SK-N-MC (cell line): ENCODE measurements at regions not wholly inside any gene's neighbourhood (a gene's known extent, or its start where the extent isn't known, plus 50 kb on each side); places are given as distances from the start of the nearest gene placed in this dataset.
"Not testable (repeated sequence)": the region's sequence is repeated elsewhere in the genome, so short reads cannot be mapped to it uniquely, and the experiment has no call there.

Source experiments
- DNase-seq: peaks from one replicate; pipeline ENCODE4 v3.0.0-alpha.2; 2011; ENCODE audit warnings: low read depth, low spot score
- H3K27ac ChIP-seq: fragments of 200-600 bp; sonication (generic); 2 replicates; pipeline ENCODE4 v1.5.1; 2016; ENCODE audit warnings: mixed run types
- H3K36me3 ChIP-seq: fragments of 200-600 bp; sonication (generic); 2 replicates; pipeline ENCODE4 v1.6.1; 2017; ENCODE audit warnings: antibody characterized with exemption, low read length, mixed read lengths; ENCODE audit not compliant: insufficient read depth
- H3K4me3 ChIP-seq: fragments of 200-600 bp; sonication (generic); 2 replicates; pipeline ENCODE4 v1.5.1; 2016
- H3K9ac ChIP-seq: fragments of 200-600 bp; sonication (generic); 2 replicates; pipeline ENCODE4 v1.8.0; 2017; ENCODE audit warnings: mixed run types, mixed read lengths; ENCODE audit not compliant: insufficient read length
- H3K9me3 ChIP-seq: fragments of 200-600 bp; sonication (generic); 2 replicates; pipeline ENCODE4 v1.6.1; 2017; ENCODE audit warnings: low read depth, mild to moderate bottlenecking, antibody characterized with exemption, low read length, moderate library complexity, mixed read lengths
- EZH2 ChIP-seq: fragments of 200-600 bp; sonication (generic); IDR thresholded peaks from one replicate; pipeline ENCODE4 v1.6.1; 2017; ENCODE audit warnings: antibody characterized with exemption
- FOXP2 ChIP-seq: optimal IDR thresholded peaks from 2 replicates; pipeline ENCODE3; 2011; ENCODE audit warnings: mild to moderate bottlenecking, moderate library complexity; ENCODE audit not compliant: insufficient read depth; ENCODE audit errors: extremely low read length, control extremely low read depth
- POLR2AphosphoS5 ChIP-seq: IDR thresholded peaks from 2 replicates; pipeline ENCODE4 v1.6.1; 2012; ENCODE audit warnings: mild to moderate bottlenecking, low read depth, low read length, borderline replicate concordance

GRCh38 chr2:53509831-53510388 is 257.7 kb upstream of the CHAC2 start:
- Histone ChIP-seq H3K27ac (no peak overlapping the region), H3K4me3 (no peak overlapping the region), H3K9ac (no peak overlapping the region), H3K9me3 (no peaks in the 10 kb centered on the region), H3K36me3 (no peaks in the 10 kb centered on the region)
- DNase-seq, result no peak
- no peak for TF ChIP-seq EZH2
- TF ChIP-seq FOXP2, result no peak
- TF ChIP-seq POLR2AphosphoS5, result no peak

GRCh38 chr2:53508667-53509066 is 258.9 kb upstream of the CHAC2 start:
- no peak for DNase-seq
- no peak overlapping the region for H3K27ac ChIP-seq
- no peaks in the 10 kb centered on the region for H3K36me3 ChIP-seq
- H3K4me3 ChIP-seq, result no peak overlapping the region
- H3K9me3 ChIP-seq, result no peaks in the 10 kb centered on the region
- no peak for TF ChIP-seq POLR2AphosphoS5
- no peak for TF ChIP-seq FOXP2
- no peak for TF ChIP-seq EZH2
- no peak overlapping the region for H3K9ac ChIP-seq

GRCh38 chr2:53507070-53507469 is 260.5 kb upstream of the CHAC2 start:
- not testable (repeated sequence) for DNase-seq

GRCh38 chr2:53505826-53506225 is 261.8 kb upstream of the CHAC2 start:
- Histone ChIP-seq H3K36me3 (no peaks in the 10 kb centered on the region), H3K9ac (no peak overlapping the region), H3K27ac (no peak overlapping the region), H3K9me3 (no peaks in the 10 kb centered on the region), H3K4me3 (no peak overlapping the region)
- no peak for DNase-seq
- no peak for TF ChIP-seq FOXP2
- no peak for TF ChIP-seq EZH2
- no peak for TF ChIP-seq POLR2AphosphoS5

More at GRCh38 chr2:53507070-53507469, 260.5 kb upstream of the CHAC2 start:
- H3K9me3 ChIP-seq, H3K36me3 ChIP-seq, H3K4me3 ChIP-seq, H3K27ac ChIP-seq, H3K9ac ChIP-seq: not testable (repeated sequence)

GRCh38 chr2:53504507-53504906 is 263.1 kb upstream of the CHAC2 start:
- TF ChIP-seq EZH2, result no peak
- TF ChIP-seq POLR2AphosphoS5, result no peak
- TF ChIP-seq FOXP2, result no peak
- Histone ChIP-seq H3K27ac (no peak overlapping the region), H3K9ac (no peak overlapping the region), H3K4me3 (no peak overlapping the region), H3K36me3 (no peaks in the 10 kb centered on the region), H3K9me3 (no peaks in the 10 kb centered on the region)
- no peak for DNase-seq

GRCh38 chr2:53500181-53500580 is 267.4 kb upstream of the CHAC2 start:
- no peak overlapping the region for H3K4me3 ChIP-seq
- TF ChIP-seq FOXP2 (no peak), POLR2AphosphoS5 (no peak), EZH2 (no peak)
- no peak overlapping the region for H3K27ac ChIP-seq
- no peaks in the 10 kb centered on the region for H3K9me3 ChIP-seq
- H3K36me3 ChIP-seq, result no peaks in the 10 kb centered on the region
- DNase-seq, result no peak
- H3K9ac ChIP-seq, result no peak overlapping the region

- TF ChIP-seq FOXP2 (no peak), POLR2AphosphoS5 (no peak), EZH2 (no peak)
- Histone ChIP-seq H3K4me3 (no peak overlapping the region), H3K27ac (no peak overlapping the region), H3K36me3 (no peaks in the 10 kb centered on the region), H3K9me3 (no peaks in the 10 kb centered on the region), H3K9ac (no peak overlapping the region)
- DNase-seq, result no peak
Measured at GRCh38 chr2:53498210-53498609, 269.4 kb upstream of the CHAC2 start.

- DNase-seq, result no peak
- no peaks in the 10 kb centered on the region for H3K36me3 ChIP-seq
- TF ChIP-seq POLR2AphosphoS5 (no peak), EZH2 (no peak)
- no peak overlapping the region for H3K4me3 ChIP-seq
- H3K9me3 ChIP-seq, result no peaks in the 10 kb centered on the region
- H3K9ac ChIP-seq, result no peak overlapping the region
- no peak overlapping the region for H3K27ac ChIP-seq
Measured at GRCh38 chr2:53497020-53497419, 270.6 kb upstream of the CHAC2 start.

- H3K36me3 ChIP-seq, result no peaks in the 10 kb centered on the region
- H3K27ac ChIP-seq, result no peak overlapping the region
- DNase-seq, result no peak
- no peak overlapping the region for H3K9ac ChIP-seq
- H3K4me3 ChIP-seq, result no peak overlapping the region
- TF ChIP-seq FOXP2 (no peak), POLR2AphosphoS5 (no peak), EZH2 (no peak)
- H3K9me3 ChIP-seq, result no peaks in the 10 kb centered on the region
Measured at GRCh38 chr2:53493210-53493609, 274.4 kb upstream of the CHAC2 start.

GRCh38 chr2:53490659-53491058 is 276.9 kb upstream of the CHAC2 start:
- Histone ChIP-seq H3K4me3 (no peak overlapping the region), H3K36me3 (no peaks in the 10 kb centered on the region), H3K27ac (no peak overlapping the region), H3K9me3 (no peaks in the 10 kb centered on the region), H3K9ac (no peak overlapping the region)
- no peak for DNase-seq
- TF ChIP-seq POLR2AphosphoS5, result no peak
- TF ChIP-seq FOXP2, result no peak
- TF ChIP-seq EZH2, result no peak

- DNase-seq, H3K36me3 ChIP-seq, H3K9me3 ChIP-seq, H3K27ac ChIP-seq, H3K4me3 ChIP-seq, H3K9ac ChIP-seq: not testable (repeated sequence)
Measured at GRCh38 chr2:53486185-53486899, 281.3 kb upstream of the CHAC2 start.
